Esophagus squamous epithelium (tissue), 5 donors: ENCODE measurements at regions not wholly inside any gene's neighbourhood (a gene's known extent, or its start where the extent isn't known, plus 50 kb on each side); places are given as distances from the start of the nearest gene placed in this dataset.
A peak's percentile ranks its signal among the peaks of the same experiment; 100 is the strongest.

Source experiments
- DNase-seq: peaks from one replicate; lab custom pipeline; 2025; lab: John Stamatoyannopoulos, UW
- H3K27ac ChIP-seq, 4 donors: fragments of 200-600 bp; sonication (generic); one replicate each; pipeline ENCODE4 v1.5.1; 2016 to 2019; ENCODE audit warnings: mild to moderate bottlenecking in 1 of 4
- H3K27me3 ChIP-seq, 4 donors: fragments of 200-600 bp; sonication (generic); 1 replicate in 3 of 4; 2 replicates in 1 of 4; pipeline versions ENCODE4 v1.5.1 to v1.6.0; 2017 to 2021; ENCODE audit warnings: antibody characterized with exemption in 1 of 4
- H3K36me3 ChIP-seq, 3 donors: fragments of 200-600 bp; sonication (generic); one replicate each; pipeline ENCODE4 v1.5.1; 2016 to 2019
- H3K4me1 ChIP-seq, 3 donors: fragments of 200-600 bp; sonication (generic); one replicate each; pipeline ENCODE4 v1.5.1; 2017 to 2019
- H3K4me3 ChIP-seq, 4 donors: fragments of 200-600 bp; sonication (generic); 1 replicate in 3 of 4; 2 replicates in 1 of 4; pipeline ENCODE4 v1.5.1; 2016 to 2019; ENCODE audit warnings: mild to moderate bottlenecking in 2 of 4, moderate library complexity in 1 of 4
- H3K9me3 ChIP-seq, 3 donors: fragments of 200-600 bp; sonication (generic); one replicate each; pipeline ENCODE4 v1.5.1; 2016 to 2019
- POLR2A ChIP-seq, 4 donors: fragments of 450-650 bp; IDR thresholded peaks; one replicate each; pipeline ENCODE4 v1.6.1; 2017; ENCODE audit warnings: antibody characterized with exemption in 4 of 4, mild to moderate bottlenecking in 4 of 4, moderate library complexity in 3 of 4
- WGBS, 2 donors: methylation state at CpG; one replicate each; pipeline ENCODE4 v1.1.5; 2018; 5-methylcytosine and 5-hydroxymethylcytosine counted together
- intact Hi-C: fragments of 100-400 bp; cut with DNase I; formaldehyde crosslinking; loops from one replicate; pipeline ENCODE4 v1.15.0; 2022
- TF ChIP-seq, protein P1 (sequence below), 6 experiments: fragments of 450-650 bp in 4 of 6; fragments of 200-600 bp in 2 of 6; sonication (generic) in 2 of 6; IDR thresholded peaks; one replicate each; pipeline ENCODE4 v1.5.1; 2016 to 2019; ENCODE audit warnings: antibody characterized with exemption in 6 of 6, mild to moderate bottlenecking in 4 of 6, moderate library complexity in 4 of 6
- donor health status: DM: yes; HTN: yes; CAD: no.

DNA sequence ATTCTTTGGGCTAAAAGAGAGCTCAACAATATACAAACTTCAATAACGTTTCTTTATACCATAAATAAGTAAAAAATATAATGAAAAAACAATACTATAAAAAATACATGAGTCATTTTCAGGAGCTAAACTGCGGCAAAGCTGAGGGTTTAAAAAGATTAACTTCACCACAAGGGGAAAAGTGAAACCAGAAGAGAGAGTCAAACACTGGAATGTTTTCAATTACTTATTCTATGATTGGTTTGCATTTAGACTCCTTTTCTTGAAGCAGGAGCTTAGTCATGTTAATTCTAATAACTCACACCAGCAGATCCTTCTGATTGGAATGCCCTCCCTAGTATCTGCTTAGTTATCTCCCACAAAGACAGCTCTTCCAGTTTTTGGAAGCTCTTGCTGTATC lies 627.3 kb downstream of the UTRN start:
- WGBS, 2 donors = 9 to 15% methylated on average over 2 of the region's 2 CpGs
- no peak overlapping the region for H3K4me3 ChIP-seq
- intact Hi-C loops = no loop called here
- no peak for DNase-seq
- no peak overlapping the region for H3K27ac ChIP-seq
- peaks cover 0 to 10% (median 0%) of the 10 kb centered on the region in 3 donors for H3K4me1 ChIP-seq
- H3K9me3 ChIP-seq = no peaks in the 10 kb centered on the region
- TF ChIP-seq POLR2A (IDR thresholded peaks at IDR 0.05) = no peak
- TF ChIP-seq, protein P1, sequence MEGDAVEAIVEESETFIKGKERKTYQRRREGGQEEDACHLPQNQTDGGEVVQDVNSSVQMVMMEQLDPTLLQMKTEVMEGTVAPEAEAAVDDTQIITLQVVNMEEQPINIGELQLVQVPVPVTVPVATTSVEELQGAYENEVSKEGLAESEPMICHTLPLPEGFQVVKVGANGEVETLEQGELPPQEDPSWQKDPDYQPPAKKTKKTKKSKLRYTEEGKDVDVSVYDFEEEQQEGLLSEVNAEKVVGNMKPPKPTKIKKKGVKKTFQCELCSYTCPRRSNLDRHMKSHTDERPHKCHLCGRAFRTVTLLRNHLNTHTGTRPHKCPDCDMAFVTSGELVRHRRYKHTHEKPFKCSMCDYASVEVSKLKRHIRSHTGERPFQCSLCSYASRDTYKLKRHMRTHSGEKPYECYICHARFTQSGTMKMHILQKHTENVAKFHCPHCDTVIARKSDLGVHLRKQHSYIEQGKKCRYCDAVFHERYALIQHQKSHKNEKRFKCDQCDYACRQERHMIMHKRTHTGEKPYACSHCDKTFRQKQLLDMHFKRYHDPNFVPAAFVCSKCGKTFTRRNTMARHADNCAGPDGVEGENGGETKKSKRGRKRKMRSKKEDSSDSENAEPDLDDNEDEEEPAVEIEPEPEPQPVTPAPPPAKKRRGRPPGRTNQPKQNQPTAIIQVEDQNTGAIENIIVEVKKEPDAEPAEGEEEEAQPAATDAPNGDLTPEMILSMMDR (IDR thresholded peaks at IDR 0.05) = peak in 1 of 6 experiments; percentile 31
- H3K36me3 ChIP-seq = no peaks in the 10 kb centered on the region
- H3K27me3 ChIP-seq = no peaks in the 10 kb centered on the region

DNA sequence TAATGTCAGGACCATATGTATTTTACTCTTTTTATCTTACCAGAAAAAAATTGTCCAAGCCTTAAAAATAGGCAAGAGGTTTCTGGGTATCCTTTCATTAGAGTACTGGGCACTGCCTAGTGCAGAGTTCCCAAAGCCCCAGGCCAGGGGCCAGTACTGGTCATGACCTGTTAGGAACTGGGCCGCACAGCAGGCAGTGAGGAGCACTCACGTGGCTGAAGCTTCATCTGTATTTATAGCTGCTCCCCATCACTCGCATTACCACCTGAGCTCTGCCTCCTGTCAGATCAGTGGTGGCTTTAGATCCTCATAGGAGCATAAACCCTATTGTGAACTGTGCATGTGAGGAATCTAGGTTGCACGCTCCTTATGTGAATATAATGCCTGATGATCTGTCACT lies 632.9 kb downstream of the UTRN start:
- H3K36me3 ChIP-seq = no peaks in the 10 kb centered on the region
- H3K4me1 ChIP-seq = peaks cover 0 to 7% (median 0%) of the 10 kb centered on the region in 3 donors
- 60 to 83% methylated on average over 1 to 4 of the region's 4 CpGs for WGBS, 2 donors
- H3K27ac ChIP-seq = no peak overlapping the region
- intact Hi-C loops = no loop called here
- no peak for DNase-seq
- no peaks in the 10 kb centered on the region for H3K9me3 ChIP-seq
- H3K4me3 ChIP-seq = no peak overlapping the region
- TF ChIP-seq, protein P1 (IDR thresholded peaks at IDR 0.05) = no peak
- TF ChIP-seq POLR2A (IDR thresholded peaks at IDR 0.05) = no peak
- no peaks in the 10 kb centered on the region for H3K27me3 ChIP-seq

DNA sequence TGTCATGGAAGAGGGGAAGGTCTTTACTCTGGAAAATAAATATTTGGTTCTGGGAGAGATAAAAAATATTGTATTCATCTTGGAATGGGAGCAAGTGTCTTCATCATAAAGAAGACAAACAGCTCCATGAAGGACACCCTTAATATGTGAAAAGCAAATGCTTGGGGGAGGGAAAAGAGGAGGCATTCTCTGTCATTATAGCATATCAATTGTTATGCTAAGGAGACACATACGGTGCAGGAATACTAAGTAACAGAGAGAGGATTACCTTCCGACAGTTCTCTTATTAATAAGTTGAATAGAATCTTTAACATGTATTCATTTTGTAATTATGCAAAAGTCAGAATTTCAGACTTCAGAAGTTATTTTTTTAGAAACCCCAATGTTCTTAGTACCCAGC lies 634.4 kb downstream of the UTRN start:
- 63 to 70% methylated on average over 2 of the region's 2 CpGs for WGBS, 2 donors
- Histone ChIP-seq H3K4me3 (no peak overlapping the region), H3K4me1 (peaks cover 0 to 7% (median 0%) of the 10 kb centered on the region in 3 donors), H3K27me3 (no peaks in the 10 kb centered on the region), H3K27ac (no peak overlapping the region), H3K36me3 (no peaks in the 10 kb centered on the region), H3K9me3 (no peaks in the 10 kb centered on the region)
- no peak for DNase-seq
- intact Hi-C loops = no loop called here
- no peak for TF ChIP-seq POLR2A (IDR thresholded peaks at IDR 0.05)
- TF ChIP-seq, protein P1 (IDR thresholded peaks at IDR 0.05) = no peak

DNA sequence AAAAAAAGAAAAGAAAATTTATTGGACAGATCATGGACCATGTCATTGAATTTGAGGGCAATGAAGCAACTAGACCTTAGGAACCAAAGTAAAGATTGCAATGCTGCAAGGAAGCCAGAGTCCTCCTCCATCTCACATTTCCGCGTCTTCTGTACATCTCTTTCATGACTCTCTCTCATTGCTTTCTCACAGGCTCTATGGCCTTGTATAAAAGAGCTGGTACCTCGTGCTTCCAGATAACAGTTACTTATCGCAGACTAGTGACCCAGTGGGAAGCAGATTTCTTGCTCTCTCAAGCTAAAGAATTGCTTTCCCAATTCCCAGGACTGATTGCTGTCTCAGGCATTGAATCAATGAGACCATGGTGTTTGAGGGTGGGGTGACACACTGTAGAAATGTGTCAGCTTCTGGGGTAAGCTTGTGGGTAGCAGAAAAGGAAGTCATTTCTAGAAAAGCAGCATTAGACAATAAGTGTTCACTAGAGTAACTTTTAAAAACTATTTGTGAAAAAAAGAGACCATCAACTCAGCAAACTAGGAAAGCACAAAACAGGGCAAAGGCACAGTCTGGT lies 635.3 kb downstream of the UTRN start:
- DNase-seq = no peak
- Histone ChIP-seq H3K4me1 (peaks cover 0 to 7% (median 0%) of the 10 kb centered on the region in 3 donors), H3K27me3 (no peaks in the 10 kb centered on the region), H3K4me3 (no peak overlapping the region), H3K9me3 (no peaks in the 10 kb centered on the region), H3K27ac (no peak overlapping the region), H3K36me3 (no peaks in the 10 kb centered on the region)
- WGBS, 2 donors = 63 to 71% methylated on average over 4 of the region's 4 CpGs
- intact Hi-C loops = no loop called here
- no peak for TF ChIP-seq POLR2A (IDR thresholded peaks at IDR 0.05)
- TF ChIP-seq, protein P1 (IDR thresholded peaks at IDR 0.05) = no peak

DNA sequence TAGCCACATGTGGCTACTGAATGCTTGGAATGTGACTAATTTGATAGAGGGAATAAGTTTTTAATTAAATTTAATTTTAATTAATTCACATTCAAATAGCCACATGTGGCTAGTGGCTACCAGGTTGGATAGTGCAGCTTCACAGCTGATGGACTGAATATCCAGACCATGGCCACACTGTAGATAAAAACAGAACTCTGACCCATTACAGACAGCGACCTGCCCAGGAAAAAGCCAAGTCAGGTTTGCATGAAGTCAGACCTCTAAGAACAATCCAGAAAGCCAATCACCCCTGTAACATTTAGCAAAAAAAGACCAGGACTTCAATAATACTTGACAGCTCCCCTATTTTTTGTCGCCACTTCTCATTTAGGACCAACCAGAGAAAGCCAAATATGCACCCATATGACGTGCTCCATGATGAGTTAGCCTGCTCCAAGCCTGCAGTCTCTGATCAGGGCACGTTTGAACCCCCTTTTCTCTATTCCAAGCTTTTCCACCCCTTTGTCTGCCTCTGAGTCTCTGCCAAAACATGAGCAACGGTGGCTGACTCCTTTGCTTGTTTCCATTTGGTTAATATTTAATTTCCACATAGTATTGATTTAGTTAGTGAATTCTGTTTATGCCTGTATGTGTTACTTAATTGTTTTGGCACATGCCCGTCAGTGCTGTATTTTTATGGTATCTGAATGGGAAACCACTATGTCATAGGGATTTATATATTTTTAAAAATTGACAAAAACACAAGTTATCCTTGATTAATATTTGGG lies 636.3 kb downstream of the UTRN start:
- no peaks in the 10 kb centered on the region for H3K27me3 ChIP-seq
- intact Hi-C loops = no loop called here
- H3K27ac ChIP-seq = no peak overlapping the region
- peaks cover 0 to 7% (median 0%) of the 10 kb centered on the region in 3 donors for H3K4me1 ChIP-seq
- H3K9me3 ChIP-seq = no peaks in the 10 kb centered on the region
- 42 to 46% methylated on average over 6 of the region's 6 CpGs for WGBS, 2 donors
- H3K36me3 ChIP-seq = no peaks in the 10 kb centered on the region
- TF ChIP-seq POLR2A (IDR thresholded peaks at IDR 0.05) = no peak
- TF ChIP-seq, protein P1 (IDR thresholded peaks at IDR 0.05) = no peak
- no peak overlapping the region for H3K4me3 ChIP-seq
- no peak for DNase-seq
